Transverse colon (tissue), 3 donors: ENCODE measurements at regions not wholly inside any gene's neighbourhood (a gene's known extent, or its start where the extent isn't known, plus 50 kb on each side); places are given as distances from the start of the nearest gene placed in this dataset.

ENCODE experiments used
- POLR2A ChIP-seq: fragments of 450-650 bp; IDR thresholded peaks from one replicate; pipeline ENCODE4 v1.6.1; 2016; ENCODE audit warnings: antibody characterized with exemption, mild to moderate bottlenecking, moderate library complexity
- TF ChIP-seq, protein P1 (sequence below), 5 experiments: fragments of 200-600 bp in 3 of 5; fragments of 450-650 bp in 2 of 5; sonication (generic) in 3 of 5; IDR thresholded peaks; 1 replicate in 2 of 5; 2 replicates in 3 of 5; pipeline ENCODE4 v1.5.1; 2016 to 2017; ENCODE audit warnings: antibody characterized with exemption in 5 of 5, inconsistent platforms in 3 of 5, mild to moderate bottlenecking in 2 of 5, moderate library complexity in 1 of 5

GRCh38 chr2:180306346-180306745 lies 299.2 kb upstream of the CWC22 start:
- TF ChIP-seq, protein P1, sequence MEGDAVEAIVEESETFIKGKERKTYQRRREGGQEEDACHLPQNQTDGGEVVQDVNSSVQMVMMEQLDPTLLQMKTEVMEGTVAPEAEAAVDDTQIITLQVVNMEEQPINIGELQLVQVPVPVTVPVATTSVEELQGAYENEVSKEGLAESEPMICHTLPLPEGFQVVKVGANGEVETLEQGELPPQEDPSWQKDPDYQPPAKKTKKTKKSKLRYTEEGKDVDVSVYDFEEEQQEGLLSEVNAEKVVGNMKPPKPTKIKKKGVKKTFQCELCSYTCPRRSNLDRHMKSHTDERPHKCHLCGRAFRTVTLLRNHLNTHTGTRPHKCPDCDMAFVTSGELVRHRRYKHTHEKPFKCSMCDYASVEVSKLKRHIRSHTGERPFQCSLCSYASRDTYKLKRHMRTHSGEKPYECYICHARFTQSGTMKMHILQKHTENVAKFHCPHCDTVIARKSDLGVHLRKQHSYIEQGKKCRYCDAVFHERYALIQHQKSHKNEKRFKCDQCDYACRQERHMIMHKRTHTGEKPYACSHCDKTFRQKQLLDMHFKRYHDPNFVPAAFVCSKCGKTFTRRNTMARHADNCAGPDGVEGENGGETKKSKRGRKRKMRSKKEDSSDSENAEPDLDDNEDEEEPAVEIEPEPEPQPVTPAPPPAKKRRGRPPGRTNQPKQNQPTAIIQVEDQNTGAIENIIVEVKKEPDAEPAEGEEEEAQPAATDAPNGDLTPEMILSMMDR (IDR thresholded peaks at IDR 0.05) = no peak
- TF ChIP-seq POLR2A = no peak
